A673 (cell line): ENCODE measurements at regions not wholly inside any gene's neighbourhood (a gene's known extent, or its start where the extent isn't known, plus 50 kb on each side); places are given as distances from the start of the nearest gene placed in this dataset.

Source experiments
- BruUV-seq: library from RNA; stranded (reverse); fragments of 400-500 nt; replicated peaks from 2 replicates; lab custom pipeline; 2021; lab: Mats Ljungman, UMichigan
- CTCF ChIA-PET: fragments of 300-600 bp; sonication (Branson Sonifier 250); formaldehyde crosslinking; loops from one replicate; lab custom pipeline; 2022; ENCODE audit warnings: antibody characterized with exemption; lab: Charles Lee
- POLR2A ChIA-PET: fragments of 300-600 bp; sonication (Branson Sonifier 250); formaldehyde crosslinking; loops from one replicate; lab custom pipeline; 2022; ENCODE audit warnings: antibody characterized with exemption; ENCODE audit not compliant: low non-redundant PET; lab: Charles Lee
- DNase-seq: peaks from one replicate; pipeline ENCODE4 v3.0.0-alpha.2; 2015; ENCODE audit warnings: low spot score
- H3K27ac ChIP-seq: fragments of 200-600 bp; sonication (generic); 2 replicates; pipeline ENCODE4 v1.5.1; 2016; ENCODE audit warnings: mixed run types, low read depth, mild to moderate bottlenecking, mixed read lengths, antibody characterized with exemption, low read length; ENCODE audit not compliant: poor library complexity, severe bottlenecking
- H3K27me3 ChIP-seq: fragments of 200-600 bp; sonication (generic); replicated peaks from 2 replicates; pipeline ENCODE4 v1.6.1; 2017; ENCODE audit warnings: mixed run types, low read depth, mild to moderate bottlenecking, mixed read lengths, antibody characterized with exemption, low read length; ENCODE audit not compliant: insufficient read depth, poor library complexity
- H3K36me3 ChIP-seq: fragments of 200-600 bp; sonication (generic); 2 replicates; pipeline ENCODE4 v1.6.1; 2016; ENCODE audit warnings: mixed run types, mild to moderate bottlenecking, mixed read lengths, antibody characterized with exemption, low read length; ENCODE audit not compliant: insufficient read depth, poor library complexity, severe bottlenecking
- H3K4me1 ChIP-seq: fragments of 200-600 bp; sonication (generic); 2 replicates; pipeline ENCODE4 v1.6.1; 2017; ENCODE audit warnings: mixed run types, mild to moderate bottlenecking, mixed read lengths, antibody characterized with exemption, low read length; ENCODE audit not compliant: insufficient read depth, poor library complexity, severe bottlenecking
- H3K4me3 ChIP-seq: fragments of 200-600 bp; sonication (generic); 2 replicates; pipeline ENCODE4 v1.5.1; 2016; ENCODE audit warnings: low read depth, mixed run types, mild to moderate bottlenecking, mixed read lengths, low read length; ENCODE audit not compliant: poor library complexity, severe bottlenecking
- H3K9me3 ChIP-seq: fragments of 200-600 bp; sonication (generic); 2 replicates; pipeline ENCODE4 v1.6.1; 2016; ENCODE audit warnings: mixed run types, low read depth, mild to moderate bottlenecking, mixed read lengths, antibody characterized with exemption, low read length; ENCODE audit not compliant: poor library complexity, severe bottlenecking
- EZH2 ChIP-seq: fragments of 200-600 bp; sonication (generic); IDR thresholded peaks from 2 replicates; pipeline ENCODE4 v1.6.1; 2017; ENCODE audit warnings: borderline replicate concordance, low read depth, mild to moderate bottlenecking, mixed read lengths, antibody characterized with exemption, low read length; ENCODE audit not compliant: poor library complexity, severe bottlenecking
- intact Hi-C: fragments of 100-400 bp; cut with micrococcal nuclease; formaldehyde crosslinking; loops from one replicate; pipeline ENCODE4 v1.10.0; 2022; ENCODE audit not compliant: unreplicated experiment
- TF ChIP-seq, protein P1 (sequence below): fragments of 300-800, 200-600 bp; sonication (generic); conservative IDR thresholded peaks from 2 replicates; pipeline ENCODE4 v1.5.1; 2017; ENCODE audit warnings: low read depth, mild to moderate bottlenecking, antibody characterized with exemption, low read length, moderate library complexity, mixed read lengths

DNA sequence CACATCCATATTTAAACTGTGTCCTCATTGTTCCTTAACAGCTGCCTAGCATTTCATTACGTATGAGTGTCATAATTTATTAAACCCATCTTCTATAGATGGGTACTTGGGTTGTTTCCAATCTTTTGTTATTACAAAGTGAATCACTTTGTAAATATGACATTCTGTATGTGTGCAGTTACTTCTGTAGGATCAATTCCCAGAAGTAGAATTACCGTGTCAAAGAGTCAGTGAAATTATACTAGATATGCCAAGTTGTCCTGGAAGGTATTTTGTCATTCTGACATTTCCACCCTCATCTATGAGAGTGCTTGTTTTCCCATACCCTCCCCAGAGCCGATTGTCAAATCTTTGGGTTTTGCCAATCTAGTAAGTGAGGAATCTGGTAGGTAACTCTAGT, 194.5 kb upstream of the APCDD1 start:
- no peak overlapping the region for H3K4me3 ChIP-seq
- H3K27ac ChIP-seq = no peak overlapping the region
- no peaks in the 10 kb centered on the region for H3K36me3 ChIP-seq
- intact Hi-C loops = no loop called here
- H3K9me3 ChIP-seq = no peaks in the 10 kb centered on the region
- CTCF ChIA-PET = no interaction called here
- TF ChIP-seq, protein P1, sequence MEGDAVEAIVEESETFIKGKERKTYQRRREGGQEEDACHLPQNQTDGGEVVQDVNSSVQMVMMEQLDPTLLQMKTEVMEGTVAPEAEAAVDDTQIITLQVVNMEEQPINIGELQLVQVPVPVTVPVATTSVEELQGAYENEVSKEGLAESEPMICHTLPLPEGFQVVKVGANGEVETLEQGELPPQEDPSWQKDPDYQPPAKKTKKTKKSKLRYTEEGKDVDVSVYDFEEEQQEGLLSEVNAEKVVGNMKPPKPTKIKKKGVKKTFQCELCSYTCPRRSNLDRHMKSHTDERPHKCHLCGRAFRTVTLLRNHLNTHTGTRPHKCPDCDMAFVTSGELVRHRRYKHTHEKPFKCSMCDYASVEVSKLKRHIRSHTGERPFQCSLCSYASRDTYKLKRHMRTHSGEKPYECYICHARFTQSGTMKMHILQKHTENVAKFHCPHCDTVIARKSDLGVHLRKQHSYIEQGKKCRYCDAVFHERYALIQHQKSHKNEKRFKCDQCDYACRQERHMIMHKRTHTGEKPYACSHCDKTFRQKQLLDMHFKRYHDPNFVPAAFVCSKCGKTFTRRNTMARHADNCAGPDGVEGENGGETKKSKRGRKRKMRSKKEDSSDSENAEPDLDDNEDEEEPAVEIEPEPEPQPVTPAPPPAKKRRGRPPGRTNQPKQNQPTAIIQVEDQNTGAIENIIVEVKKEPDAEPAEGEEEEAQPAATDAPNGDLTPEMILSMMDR = no peak
- no peak for TF ChIP-seq EZH2
- no TSS peak for BruUV-seq
- no peaks in the 10 kb centered on the region for H3K4me1 ChIP-seq
- no peak for DNase-seq
- H3K27me3 ChIP-seq = no peaks in the 10 kb centered on the region
- POLR2A ChIA-PET = no interaction called here

DNA sequence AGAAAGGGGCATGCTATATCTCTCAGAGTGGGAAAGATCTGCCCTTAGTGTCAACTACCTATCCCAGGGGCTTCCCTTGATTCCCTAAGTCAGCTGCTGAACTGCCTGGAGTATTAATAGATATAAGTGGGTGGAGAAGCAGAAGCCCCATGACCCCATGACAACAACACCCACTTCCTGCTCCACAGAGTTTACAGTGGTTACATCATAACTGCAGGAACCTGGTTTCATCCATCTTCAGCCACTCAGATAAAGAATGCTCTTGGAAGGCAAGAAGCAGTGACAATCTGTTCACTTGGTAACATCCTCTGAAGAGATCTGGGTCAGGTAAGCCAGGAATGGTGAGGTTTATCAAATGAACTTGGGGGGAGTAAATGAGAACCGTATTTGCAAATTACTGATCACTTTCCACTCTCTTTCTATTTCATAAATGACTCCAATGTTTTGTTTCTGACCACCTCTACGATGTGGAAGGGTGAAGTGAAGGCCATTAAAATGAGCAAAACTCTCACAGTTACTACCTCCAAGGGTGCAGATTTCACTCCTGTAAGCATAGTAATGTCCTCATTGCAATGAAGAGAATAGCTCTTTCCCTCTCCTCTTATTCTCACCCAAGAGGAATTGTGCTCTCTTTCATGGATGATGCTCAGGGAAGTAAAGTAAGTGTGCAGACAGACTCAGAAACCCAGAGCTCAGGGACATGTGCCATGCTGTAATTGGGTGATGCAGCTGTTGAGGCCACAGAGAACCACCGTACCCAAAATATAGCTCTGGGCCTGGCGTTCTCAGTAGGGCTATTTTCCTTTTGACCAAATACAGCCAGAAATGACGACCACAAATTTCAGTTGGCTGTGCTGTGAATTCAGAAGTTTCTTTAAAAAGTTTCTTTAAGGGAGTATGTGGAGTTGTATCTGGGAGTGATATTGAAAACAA, 192.8 kb upstream of the APCDD1 start:
- CTCF ChIA-PET = no interaction called here
- BruUV-seq = no TSS peak
- no peak for DNase-seq
- TF ChIP-seq, protein P1 = no peak
- no peak for TF ChIP-seq EZH2
- intact Hi-C loops = no loop called here
- Histone ChIP-seq H3K36me3 (no peaks in the 10 kb centered on the region), H3K4me3 (no peak overlapping the region), H3K27me3 (no peaks in the 10 kb centered on the region), H3K9me3 (no peaks in the 10 kb centered on the region), H3K27ac (no peak overlapping the region), H3K4me1 (no peaks in the 10 kb centered on the region)
- POLR2A ChIA-PET = no interaction called here

DNA sequence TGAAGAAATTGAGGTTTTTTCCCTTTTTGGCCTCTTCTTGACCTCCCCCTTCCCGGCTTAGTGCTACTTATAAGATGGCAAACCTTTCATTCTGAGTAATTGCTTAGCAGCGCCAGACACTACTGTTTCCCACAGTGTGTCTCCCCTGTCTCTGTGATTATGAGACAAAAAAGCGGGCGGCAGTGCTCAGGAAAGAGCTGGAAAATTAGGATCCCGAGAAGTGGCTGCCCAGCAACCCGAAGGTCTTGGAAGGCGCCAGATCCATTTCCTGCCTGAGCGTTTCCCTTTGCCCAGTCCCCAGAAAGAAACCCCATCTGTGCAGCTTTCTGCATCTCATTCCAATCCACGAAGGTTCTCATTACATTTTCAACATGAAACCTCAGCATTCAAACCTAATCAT, 191.9 kb upstream of the APCDD1 start:
- Histone ChIP-seq H3K4me1 (no peaks in the 10 kb centered on the region), H3K27me3 (no peaks in the 10 kb centered on the region), H3K9me3 (no peaks in the 10 kb centered on the region), H3K4me3 (no peak overlapping the region), H3K36me3 (no peaks in the 10 kb centered on the region), H3K27ac (no peak overlapping the region)
- intact Hi-C loops = no loop called here
- ChIA-PET POLR2A (no interaction called here), CTCF (no interaction called here)
- BruUV-seq = no TSS peak
- TF ChIP-seq, protein P1 = no peak
- no peak for TF ChIP-seq EZH2
- DNase-seq = no peak
